Left forelimb (tissue), 1 donor: ENCODE measurements at regions not wholly inside any gene's neighbourhood (a gene's known extent, or its start where the extent isn't known, plus 50 kb on each side); places are given as distances from the start of the nearest gene placed in this dataset.
"Not testable (repeated sequence)": the region's sequence is repeated elsewhere in the genome, so short reads cannot be mapped to it uniquely, and the experiment has no call there.

Experiments used
- DNase-seq: peaks from one replicate; pipeline ENCODE4 v3.0.0-alpha.2; 2018; ENCODE audit warnings: low spot score

DNA sequence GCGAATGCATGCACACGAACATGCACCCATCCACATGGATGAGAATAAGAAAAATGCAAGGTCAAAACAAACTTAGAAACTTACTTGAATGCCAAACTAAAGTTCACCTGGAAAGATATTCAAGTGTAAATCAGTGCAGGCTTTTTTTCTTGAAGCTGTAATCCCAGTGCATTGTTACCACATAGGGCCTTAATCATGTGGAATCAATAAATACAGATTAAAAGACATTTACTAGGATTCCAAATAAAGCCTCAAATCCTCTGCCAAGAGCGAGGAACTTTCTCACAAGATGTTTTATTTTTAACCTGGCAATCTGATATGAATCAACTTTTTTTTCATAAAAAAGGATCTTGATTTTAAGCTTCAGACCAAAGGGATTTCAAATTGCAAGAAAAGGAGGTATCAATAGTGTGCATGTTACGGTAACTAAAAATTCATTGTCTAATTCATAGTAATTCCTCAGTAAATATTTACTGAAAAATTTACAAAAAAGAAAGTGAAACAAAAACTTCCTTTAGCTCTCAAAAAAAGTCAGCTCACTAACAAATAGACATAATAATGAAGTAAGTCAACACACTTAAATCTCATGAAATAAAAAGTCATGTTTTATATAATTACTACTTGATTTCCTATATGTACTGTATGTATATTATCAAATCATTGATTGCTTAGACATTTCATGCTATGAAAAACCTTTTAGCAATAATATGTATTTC, 978.6 kb downstream of the PLOD2 start:
- no peak for DNase-seq

DNA sequence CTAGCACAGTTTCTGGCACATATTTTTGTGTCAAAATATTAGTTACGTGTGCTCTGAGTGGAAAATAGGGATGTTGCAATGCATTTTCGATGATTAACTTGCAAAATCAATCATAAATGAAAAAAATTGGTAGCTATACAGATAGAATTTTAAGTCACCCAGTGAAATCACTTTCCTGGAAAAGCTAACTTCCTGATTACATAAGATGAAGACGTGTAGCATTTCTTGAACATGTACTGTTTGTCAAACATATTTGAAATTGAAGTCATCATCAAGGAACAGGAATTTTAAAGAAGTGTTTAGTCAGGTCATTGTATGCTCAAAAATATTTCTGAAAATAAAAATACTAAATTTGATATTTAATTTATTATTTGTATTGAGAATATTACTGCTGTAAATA, 977.7 kb downstream of the PLOD2 start:
- no peak for DNase-seq

DNA sequence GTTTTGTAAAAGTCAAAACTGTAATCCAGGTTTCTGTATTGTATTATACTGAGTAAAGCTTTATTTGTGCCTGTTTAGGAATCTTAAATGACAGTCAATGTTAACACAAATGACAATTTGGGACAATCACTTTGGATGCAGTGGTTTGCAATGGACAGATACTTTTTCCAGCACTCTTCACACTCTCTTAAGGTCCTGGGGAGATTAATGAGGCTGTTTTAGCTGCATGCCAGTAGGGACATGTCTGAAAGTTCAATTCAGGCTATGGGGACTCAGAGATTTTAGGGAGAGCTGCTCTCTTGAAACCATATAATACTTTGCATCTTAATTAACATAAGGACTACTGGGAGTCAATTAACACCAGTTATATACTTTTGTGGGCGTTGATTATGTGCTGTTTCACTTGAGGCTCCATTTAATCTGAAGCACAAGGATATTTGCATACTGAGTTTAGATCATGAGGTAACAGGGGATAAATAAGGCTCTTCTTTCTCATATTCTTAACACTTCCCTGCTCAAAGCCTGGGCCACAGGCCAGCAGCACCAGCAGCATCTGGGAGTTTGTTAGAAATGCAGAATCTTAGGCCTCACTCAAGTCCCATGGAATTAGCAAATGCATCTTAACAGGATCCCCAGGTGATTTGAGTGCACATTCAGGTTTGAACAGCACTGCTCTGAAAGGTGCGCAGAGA, 972.8 kb downstream of the PLOD2 start:
- DNase-seq: no peak

GRCh38 chr3:145190138-145190537, 970.8 kb downstream of the PLOD2 start:
- no peak for DNase-seq

DNA sequence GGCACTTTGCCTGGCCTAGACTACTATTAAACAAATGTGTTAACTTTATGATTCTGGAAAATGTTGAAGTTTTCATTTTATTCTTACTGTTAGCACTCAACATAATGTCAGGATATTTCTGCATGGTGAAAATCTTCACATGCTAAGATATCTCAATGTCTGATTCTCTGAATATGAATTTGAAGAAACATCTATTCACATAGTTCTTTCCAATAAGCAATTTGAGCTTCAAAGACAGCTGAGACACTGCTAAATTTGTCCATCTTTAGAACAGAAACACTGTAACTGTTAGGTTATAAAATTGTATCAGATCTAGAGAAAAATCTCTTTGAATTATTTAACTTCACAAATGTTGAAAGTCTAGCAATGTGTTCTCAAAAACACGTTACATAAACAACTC, 970.2 kb downstream of the PLOD2 start:
- DNase-seq: no peak

DNA sequence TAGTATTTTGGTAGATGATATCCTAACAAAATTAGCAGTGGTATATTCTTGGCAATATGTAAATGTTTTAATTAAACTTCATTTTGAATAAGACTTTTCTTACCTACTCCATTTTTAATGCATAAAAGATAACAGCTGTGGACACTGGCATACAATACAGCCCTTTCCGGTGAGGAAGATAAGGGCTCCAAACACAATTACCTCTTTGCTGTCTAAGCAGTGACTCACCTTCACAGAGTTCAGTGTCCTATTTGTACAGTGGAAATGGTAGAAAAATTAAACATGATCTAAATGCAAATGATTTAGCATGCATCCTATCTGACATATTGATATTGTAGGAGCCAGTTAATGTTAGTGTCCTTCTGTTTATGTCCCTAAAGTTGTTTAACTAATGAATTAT, 969.4 kb downstream of the PLOD2 start:
- DNase-seq: no peak

DNA sequence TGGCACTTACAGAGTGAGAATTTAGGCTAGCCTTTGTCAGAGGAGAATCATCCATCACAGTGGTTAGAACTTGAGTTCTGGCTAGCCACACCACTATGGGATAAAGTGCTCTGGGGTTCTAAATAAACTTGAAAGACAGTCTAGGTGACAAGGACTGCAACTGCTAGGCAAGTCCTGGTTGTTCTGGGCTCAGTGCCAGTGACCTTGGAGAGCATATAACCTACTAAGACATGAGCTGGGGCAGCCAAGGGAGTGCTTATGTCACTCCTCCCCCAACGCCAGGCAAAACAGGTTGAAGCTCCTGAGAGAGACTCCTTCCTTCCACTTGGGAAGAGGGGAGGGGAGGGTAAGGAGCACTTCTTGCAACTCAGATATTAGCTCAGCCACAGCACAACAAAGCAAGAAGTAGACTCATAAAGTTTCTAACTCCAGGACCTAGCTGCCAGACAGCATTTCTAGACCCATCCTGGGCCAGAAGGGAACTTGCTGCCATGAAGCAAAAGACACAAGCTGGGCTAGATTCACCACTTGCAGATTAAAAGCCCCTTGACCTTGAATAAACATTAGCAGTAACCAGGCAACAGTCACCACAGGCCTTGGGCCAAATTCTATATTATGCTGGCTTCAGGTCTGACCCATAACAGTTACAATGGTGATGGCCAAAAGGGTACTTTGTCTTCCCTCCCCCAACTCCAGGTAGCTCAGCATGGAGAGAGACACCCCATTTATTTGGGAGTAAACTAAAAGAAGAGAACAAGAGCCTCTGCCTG, 963.7 kb downstream of the PLOD2 start:
- no peak for DNase-seq

DNA sequence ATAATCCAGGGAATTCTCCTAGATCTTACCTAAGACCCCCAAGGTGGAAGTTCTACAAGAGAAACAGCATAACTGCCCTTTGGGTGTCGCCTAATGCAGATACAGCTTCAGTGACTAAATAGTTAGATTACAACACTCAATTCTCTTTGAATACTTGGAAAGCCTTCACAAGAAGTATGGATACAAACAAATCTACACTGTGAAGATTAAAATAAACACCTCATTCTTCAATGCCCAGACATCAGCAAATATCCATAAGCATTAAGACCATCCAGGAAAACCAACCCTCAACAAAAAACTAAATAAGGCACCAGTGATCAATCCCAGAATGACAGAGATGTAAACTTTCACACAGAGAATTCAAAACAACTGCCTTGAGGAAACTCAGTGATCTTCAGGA, 963.2 kb downstream of the PLOD2 start:
- no peak for DNase-seq

- DNase-seq: no peak
Observed at GRCh38 chr3:145209561-145209960, 951.4 kb downstream of the PLOD2 start.

- no peak for DNase-seq
Observed at GRCh38 chr3:145219355-145220235, 941.4 kb downstream of the PLOD2 start.

DNA sequence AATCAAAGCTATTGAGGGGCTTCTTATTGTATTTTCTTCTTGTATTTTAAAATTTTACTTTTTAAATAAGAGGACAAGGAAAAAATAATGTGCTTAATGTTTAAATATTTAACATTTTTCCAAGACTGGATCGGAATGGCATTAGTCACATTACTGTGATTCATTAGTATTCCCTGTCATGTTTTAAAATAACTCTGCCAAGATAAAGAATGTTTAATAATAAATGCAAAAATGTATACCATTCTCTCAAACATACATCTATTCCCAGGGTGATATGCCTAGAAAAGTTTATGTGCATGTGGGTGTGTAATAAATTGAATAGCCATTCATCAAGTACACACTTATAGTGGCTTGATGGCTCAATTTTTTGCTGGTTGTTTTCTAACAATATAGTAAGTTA, 936.1 kb downstream of the PLOD2 start:
- DNase-seq: no peak

GRCh38 chr3:145243875-145244274, 917.1 kb downstream of the PLOD2 start:
- DNase-seq: no peak

DNA sequence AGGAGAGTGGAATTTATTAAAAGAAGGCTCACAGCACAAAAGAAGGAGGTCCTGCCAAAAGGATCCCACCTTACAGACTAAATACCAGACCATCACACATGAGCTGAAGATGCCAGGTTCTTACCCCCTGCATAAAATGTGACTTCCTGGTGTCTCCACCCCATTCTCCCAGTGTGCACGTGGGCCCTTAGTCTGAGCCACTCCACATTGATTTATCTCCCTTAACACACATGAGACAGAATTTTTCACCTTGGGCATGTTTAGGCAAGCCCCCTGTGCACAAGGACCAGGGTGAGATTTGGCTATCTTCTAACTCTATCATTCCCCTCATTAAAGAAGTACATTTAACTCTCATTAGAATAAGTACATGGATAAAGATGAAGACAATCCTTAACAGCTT, 916.7 kb downstream of the PLOD2 start:
- DNase-seq: no peak

DNA sequence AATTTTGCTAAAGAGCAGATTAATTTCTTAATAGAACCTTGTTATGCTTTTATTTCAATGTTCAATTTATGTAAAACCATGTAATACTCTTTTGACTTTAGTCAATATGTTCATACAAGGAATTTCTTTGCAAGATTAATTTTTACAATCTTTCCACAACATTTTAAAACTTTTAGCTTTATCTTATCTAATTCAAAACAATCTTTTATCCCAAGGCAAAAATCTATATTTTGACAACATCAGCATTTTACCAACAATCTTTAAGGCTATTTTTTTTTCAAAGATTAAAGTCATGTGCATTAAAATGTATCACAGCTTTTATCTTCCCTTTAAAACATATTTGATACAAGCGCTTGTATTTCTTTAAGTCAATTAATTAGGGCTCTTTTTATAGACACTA, 914.7 kb downstream of the PLOD2 start:
- no peak for DNase-seq

- no peak for DNase-seq
Observed at GRCh38 chr3:145248928-145249327, 912.1 kb downstream of the PLOD2 start.

GRCh38 chr3:145251311-145251710, 909.7 kb downstream of the PLOD2 start:
- no peak for DNase-seq

- DNase-seq: not testable (repeated sequence)
Observed at GRCh38 chr3:145257967-145258366, 903.0 kb downstream of the PLOD2 start.

DNA sequence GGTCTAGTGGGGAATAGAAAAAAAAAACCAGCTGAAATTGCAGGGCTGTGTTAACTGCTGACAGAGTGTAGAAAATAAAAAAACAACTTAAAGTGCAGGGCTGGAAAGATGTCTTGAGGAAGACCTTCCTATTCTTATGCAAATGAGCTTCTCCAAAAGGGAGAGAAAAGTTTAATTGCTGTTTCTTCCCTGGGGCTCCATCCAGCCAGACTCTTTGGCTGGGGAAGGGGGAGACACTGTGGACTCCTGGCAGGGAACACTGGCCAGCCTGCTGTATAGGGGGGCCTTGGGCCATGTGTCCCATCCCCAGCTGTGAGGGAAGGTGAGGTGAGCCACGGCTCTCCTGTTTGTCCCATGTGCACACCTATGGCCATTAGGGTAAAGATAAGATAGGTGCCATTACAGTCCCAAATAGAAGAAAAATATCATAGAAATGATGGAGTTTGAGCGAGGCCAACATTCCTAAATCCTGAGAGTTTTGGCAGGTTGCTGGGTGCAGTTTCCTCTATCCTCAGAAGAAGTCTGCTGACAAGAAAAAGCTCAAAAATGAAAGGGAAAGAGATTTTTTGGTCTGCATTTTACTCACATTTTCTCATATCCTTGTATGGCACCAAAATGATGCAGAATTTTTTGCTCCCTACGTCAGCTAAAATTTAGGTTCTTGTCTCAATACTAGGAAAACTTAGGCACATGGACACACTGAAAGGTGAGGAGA, 901.7 kb downstream of the PLOD2 start:
- DNase-seq: no peak

- DNase-seq: not testable (repeated sequence)
Observed at GRCh38 chr3:145263458-145263857, 897.5 kb downstream of the PLOD2 start.

GRCh38 chr3:145266368-145266767, 894.6 kb downstream of the PLOD2 start:
- no peak for DNase-seq

- DNase-seq: no peak
Observed at GRCh38 chr3:145269106-145269505, 891.9 kb downstream of the PLOD2 start.
